H9 (cell line): ENCODE measurements at regions not wholly inside any gene's neighbourhood (a gene's known extent, or its start where the extent isn't known, plus 50 kb on each side); places are given as distances from the start of the nearest gene placed in this dataset.

Experiments
- DNase-seq: peaks from one replicate; pipeline ENCODE4 v3.0.0-alpha.2; 2017
- H2AFZ ChIP-seq: one replicate; pipeline ENCODE4 v1.6.1; 2013; ENCODE audit warnings: mild to moderate bottlenecking, low read length, control low read depth, moderate library complexity
- H2AK5ac ChIP-seq: 2 replicates; pipeline ENCODE4 v1.6.1; 2013; ENCODE audit warnings: low read length, control low read depth, mixed read lengths; ENCODE audit not compliant: insufficient read length
- H2BK120ac ChIP-seq: one replicate; pipeline ENCODE4 v1.6.1; 2013; ENCODE audit warnings: low read depth, mild to moderate bottlenecking, low read length, control low read depth, inconsistent platforms; ENCODE audit not compliant: poor library complexity, severe bottlenecking
- H2BK12ac ChIP-seq: 2 replicates; pipeline ENCODE4 v1.6.1; 2013; ENCODE audit warnings: low read length, control low read depth, mixed read lengths, low read depth; ENCODE audit not compliant: insufficient read length
- H2BK15ac ChIP-seq: 2 replicates; pipeline ENCODE4 v1.6.1; 2013; ENCODE audit warnings: low read depth, low read length, control low read depth
- H2BK20ac ChIP-seq: one replicate; pipeline ENCODE4 v1.6.1; 2013; ENCODE audit warnings: low read depth, mild to moderate bottlenecking, low read length, control low read depth, inconsistent platforms; ENCODE audit not compliant: poor library complexity, severe bottlenecking
- H2BK5ac ChIP-seq: 2 replicates; pipeline ENCODE4 v1.6.1; 2013; ENCODE audit warnings: low read length, control low read depth, mixed read lengths; ENCODE audit not compliant: insufficient read length
- H3K14ac ChIP-seq: 2 replicates; pipeline ENCODE4 v1.6.1; 2013; ENCODE audit warnings: low read length, control low read depth; ENCODE audit not compliant: insufficient read depth
- H3K18ac ChIP-seq: 2 replicates; pipeline ENCODE4 v1.6.1; 2013; ENCODE audit warnings: low read depth, mild to moderate bottlenecking, mixed read lengths, low read length, control low read depth; ENCODE audit not compliant: insufficient read length
- H3K23ac ChIP-seq: 2 replicates; pipeline ENCODE4 v1.6.1; 2013; ENCODE audit warnings: low read length, control low read depth, mixed read lengths, low read depth; ENCODE audit not compliant: insufficient read length
- H3K23me2 ChIP-seq: 2 replicates; pipeline ENCODE4 v1.6.1; 2013; ENCODE audit warnings: low read depth, mild to moderate bottlenecking, mixed read lengths, low read length, control low read depth; ENCODE audit not compliant: insufficient read length, poor library complexity, severe bottlenecking
- H3K27ac ChIP-seq: 2 replicates; pipeline ENCODE4 v1.5.1; 2013; ENCODE audit warnings: low read length, control low read depth, mixed read lengths, low read depth; ENCODE audit not compliant: insufficient read length
- H3K27me3 ChIP-seq: 2 replicates; pipeline ENCODE4 v1.6.1; 2013; ENCODE audit warnings: low read length, control low read depth, inconsistent platforms; ENCODE audit not compliant: insufficient read depth
- H3K4ac ChIP-seq: 2 replicates; pipeline ENCODE4 v1.6.1; 2013; ENCODE audit warnings: low read depth, mild to moderate bottlenecking, control low read depth, inconsistent platforms, low read length, moderate library complexity
- H3K4me1 ChIP-seq: 2 replicates; pipeline ENCODE4 v1.6.1; 2013; ENCODE audit warnings: low read length, control low read depth, inconsistent platforms; ENCODE audit not compliant: insufficient read depth
- H3K4me2 ChIP-seq: 2 replicates; pipeline ENCODE4 v1.6.1; 2013; ENCODE audit warnings: low read length, control low read depth, mixed read lengths; ENCODE audit not compliant: insufficient read length, insufficient read depth
- H3K56ac ChIP-seq: 2 replicates; pipeline ENCODE4 v1.6.1; 2013; ENCODE audit warnings: low read depth, mild to moderate bottlenecking, mixed read lengths, low read length, control low read depth; ENCODE audit not compliant: insufficient read length
- H3K79me1 ChIP-seq: 2 replicates; pipeline ENCODE4 v1.6.1; 2013; ENCODE audit warnings: low read depth, mild to moderate bottlenecking, moderate library complexity, low read length, control low read depth, inconsistent platforms; ENCODE audit not compliant: insufficient read depth, poor library complexity, severe bottlenecking
- H3K79me2 ChIP-seq: 2 replicates; pipeline ENCODE4 v1.6.1; 2013; ENCODE audit warnings: low read length, control low read depth, inconsistent platforms; ENCODE audit not compliant: insufficient read depth
- H3K9ac ChIP-seq: 2 replicates; pipeline ENCODE4 v1.6.1; 2013; ENCODE audit warnings: low read length, control low read depth, mixed read lengths; ENCODE audit not compliant: insufficient read length; ENCODE audit errors: extremely low read depth
- H3K9me3 ChIP-seq: one replicate; pipeline ENCODE4 v1.6.1; 2013; ENCODE audit warnings: low read depth, low read length, inconsistent platforms; ENCODE audit not compliant: control insufficient read depth
- H3T11ph ChIP-seq: one replicate; pipeline ENCODE4 v1.6.1; 2013; ENCODE audit warnings: mild to moderate bottlenecking, low read length, control low read depth, inconsistent platforms
- H4K20me1 ChIP-seq: one replicate; pipeline ENCODE4 v1.6.1; 2013; ENCODE audit not compliant: control insufficient read depth, insufficient read length, insufficient read depth
- H4K5ac ChIP-seq: 2 replicates; pipeline ENCODE4 v1.6.1; 2013; ENCODE audit warnings: low read depth, mild to moderate bottlenecking, mixed read lengths, low read length, control low read depth; ENCODE audit not compliant: insufficient read length
- H4K8ac ChIP-seq: replicated peaks from 2 replicates; pipeline ENCODE4 v1.6.1; 2013; ENCODE audit warnings: low read length, control low read depth, mixed read lengths, low read depth; ENCODE audit not compliant: insufficient read length
- H4K91ac ChIP-seq: 2 replicates; pipeline ENCODE4 v1.6.1; 2013; ENCODE audit warnings: low read depth, mild to moderate bottlenecking, moderate library complexity, mixed read lengths, low read length, control low read depth; ENCODE audit not compliant: insufficient read length
- H3K27ac Mint-ChIP-seq, 3 experiments: 2 replicates in 2 of 3; 3 replicates in 1 of 3; pipeline ENCODE4 v1.8.0; 2020 to 2021; ENCODE audit warnings: mixed read lengths in 3 of 3, mild to moderate bottlenecking in 1 of 3, moderate library complexity in 1 of 3
- H3K27me3 Mint-ChIP-seq: 2 replicates; pipeline ENCODE4 v1.8.0; 2021; ENCODE audit warnings: low read depth, mild to moderate bottlenecking, moderate library complexity, mixed read lengths
- H3K36me3 Mint-ChIP-seq, 3 experiments: 2 replicates in 2 of 3; 3 replicates in 1 of 3; pipeline ENCODE4 v1.8.0; 2020 to 2021; ENCODE audit warnings: low read depth in 3 of 3, mixed read lengths in 3 of 3; ENCODE audit not compliant: insufficient read depth in 1 of 3
- H3K4me1 Mint-ChIP-seq, 2 experiments: 2 replicates each; pipeline ENCODE4 v1.8.0; 2020; ENCODE audit warnings: mixed read lengths in 2 of 2
- H3K4me3 Mint-ChIP-seq, 2 experiments: 2 replicates in 1 of 2; 3 replicates in 1 of 2; pipeline ENCODE4 v1.8.0; 2020 to 2021; ENCODE audit warnings: mild to moderate bottlenecking in 2 of 2, mixed read lengths in 2 of 2, moderate library complexity in 1 of 2
- H3K9me3 Mint-ChIP-seq, 2 experiments: 2 replicates in 1 of 2; 3 replicates in 1 of 2; pipeline ENCODE4 v1.8.0; 2020; ENCODE audit warnings: mild to moderate bottlenecking in 2 of 2, mixed read lengths in 2 of 2, moderate library complexity in 1 of 2
- CTCF ChIP-seq: fragments of 200-600 bp; sonication (generic); conservative IDR thresholded peaks from 3 replicates; pipeline ENCODE4 v1.8.0; 2021; ENCODE audit warnings: antibody characterized with exemption, mild to moderate bottlenecking

- Histone ChIP-seq H2BK20ac (no peak overlapping the region), H2BK12ac (no peak overlapping the region), H4K8ac (no peak overlapping the region), H3K23me2 (no peaks in the 10 kb centered on the region), H3K4me1 (no peaks in the 10 kb centered on the region), H2BK120ac (no peak overlapping the region), H3K4me2 (no peak overlapping the region), H3K56ac (no peak overlapping the region), H3K23ac (no peak overlapping the region), H2BK5ac (no peak overlapping the region), H3K9me3 (no peaks in the 10 kb centered on the region), H3K27ac (no peak overlapping the region), H2AFZ (no peak overlapping the region), H3K18ac (no peak overlapping the region), H4K91ac (no peak overlapping the region), H4K5ac (no peak overlapping the region), H3K79me1 (no peaks in the 10 kb centered on the region), H2AK5ac (no peak overlapping the region), H2BK15ac (no peak overlapping the region), H3K79me2 (no peaks in the 10 kb centered on the region), H3K14ac (no peak overlapping the region), H3K27me3 (no peaks in the 10 kb centered on the region), H3K9ac (no peak overlapping the region), H4K20me1 (no peaks in the 10 kb centered on the region), H3T11ph (no peak overlapping the region), H3K4ac (no peak overlapping the region)
- no peak for DNase-seq
- Mint-ChIP-seq H3K27ac (no peak overlapping the region), H3K4me1 (peaks cover 4 to 8% of the 10 kb centered on the region in 2 experiments), H3K9me3 (peaks cover 0 to 12% of the 10 kb centered on the region in 2 experiments; a peak in 3 of 5 replicates), H3K27me3 (no peaks in the 10 kb centered on the region; the same call in 1 of the 2 replicates), H3K4me3 (no peak overlapping the region), H3K36me3 (0 out of 7 replicates have a peak, but pooled peaks cover 0 to 2% (median 0%) of the 10 kb centered on the region in 3 experiments)
- TF ChIP-seq CTCF, result no peak
Measured at GRCh38 chr3:55169161-55169560, 241.3 kb upstream of the LRTM1 start.
